ENCODE measurements at regions not wholly inside any gene's neighbourhood (a gene's known extent, or its start where the extent isn't known, plus 50 kb on each side); places are given as distances from the start of the nearest gene placed in this dataset.
"Not testable (repeated sequence)": the region's sequence is repeated elsewhere in the genome, so short reads cannot be mapped to it uniquely, and the experiment has no call there.

DNA sequence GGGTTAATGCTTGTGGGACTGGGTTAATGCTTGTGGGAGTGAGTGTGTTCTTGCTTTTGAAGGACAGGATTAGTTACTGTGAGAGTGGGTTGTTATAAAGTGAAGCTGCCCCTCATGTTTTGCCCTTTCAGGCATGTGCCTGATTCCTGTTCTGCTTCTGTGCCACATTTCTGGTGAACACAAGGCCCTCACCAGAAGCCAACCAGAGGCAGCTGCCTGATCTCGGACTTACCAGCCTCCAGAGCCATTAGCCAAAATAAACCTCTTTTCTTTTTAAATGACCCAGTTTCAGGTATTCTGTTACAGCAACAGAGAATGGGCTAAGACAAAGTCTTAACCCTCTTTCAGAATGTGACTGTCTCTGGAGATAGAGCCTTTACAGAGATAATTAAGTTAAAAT is 113.3 kb upstream of the TMTC4 start:
- no peak for DNase-seq (ENCODE audit: low read depth, low spot score)
- ChIA-PET CTCF (no interaction called here), POLR2A (no interaction called here)
- no peak overlapping the region for H3K4me3 ChIP-seq (ENCODE audit: low read depth, low read length)
- no peak for TF ChIP-seq CTCF (IDR thresholded peaks at IDR 0.05; ENCODE audit: insufficient read depth, low read length, missing control alignments)

- POLR2A ChIA-PET; CTCF ChIA-PET; H3K4me3 ChIP-seq (ENCODE audit: low read depth, low read length); DNase-seq (ENCODE audit: low read depth, low spot score): not testable (repeated sequence)
Observed at GRCh38 chr13:100776686-100777085, 102.1 kb upstream of the TMTC4 start.

DNA sequence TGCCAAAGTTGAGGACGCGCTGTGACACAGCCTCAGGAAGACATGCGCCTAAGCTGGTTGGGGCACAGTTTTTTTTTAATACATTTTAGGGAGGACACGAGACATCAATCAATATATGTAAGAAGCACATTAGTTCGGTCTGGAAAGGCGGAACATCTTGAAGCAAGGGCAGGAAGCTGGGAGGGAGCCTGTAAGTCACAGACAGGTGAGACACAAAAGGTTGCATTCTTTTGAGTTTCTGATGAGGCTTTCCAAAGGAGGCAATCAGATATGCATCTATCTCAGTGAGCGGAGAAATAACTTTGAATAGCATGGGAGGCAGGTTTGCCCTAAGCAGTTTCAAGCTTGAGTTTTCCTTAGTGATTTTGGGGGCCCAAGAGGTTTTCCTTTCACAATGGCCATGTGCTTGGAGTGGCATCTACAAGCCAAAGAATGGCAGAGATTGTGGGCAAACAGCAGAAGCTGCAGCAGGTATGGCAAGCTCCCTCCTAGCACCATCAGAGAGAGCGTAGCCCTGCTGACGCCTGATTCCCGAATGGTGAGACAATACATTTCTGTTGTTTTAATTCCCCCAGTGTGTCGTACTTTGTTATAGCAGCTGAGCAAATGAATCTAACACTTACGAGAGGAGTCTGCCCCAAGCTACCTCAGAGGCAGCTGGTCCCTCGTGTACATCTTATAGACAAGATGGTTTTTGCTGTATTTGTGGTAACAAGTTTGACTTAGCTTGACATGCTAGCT is 99.5 kb upstream of the TMTC4 start:
- no peak for TF ChIP-seq CTCF (IDR thresholded peaks at IDR 0.05; ENCODE audit: insufficient read depth, low read length, missing control alignments)
- H3K4me3 ChIP-seq (ENCODE audit: low read depth, low read length), result no peak overlapping the region
- POLR2A ChIA-PET, result no interaction called here
- CTCF ChIA-PET, result no interaction called here
- DNase-seq (ENCODE audit: low read depth, low spot score), result no peak

DNA sequence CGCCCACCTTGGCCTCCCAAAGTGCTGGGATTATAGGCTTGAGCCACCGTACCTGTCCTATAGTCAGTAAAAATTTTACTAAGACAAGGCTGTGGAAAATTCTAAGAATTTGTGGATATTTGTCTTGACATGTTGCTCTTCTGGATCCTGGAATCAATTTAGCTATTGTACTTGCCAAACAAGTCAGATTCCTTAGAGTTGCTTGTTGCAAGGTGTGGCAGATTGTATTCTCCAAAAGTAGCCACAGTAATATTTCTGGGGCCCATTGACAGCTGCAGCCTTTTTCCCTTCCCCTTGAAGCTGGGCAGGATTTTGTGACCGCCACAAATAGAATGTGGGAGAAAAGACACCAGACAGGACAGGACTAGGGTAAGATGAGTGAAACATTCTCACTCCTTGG is 98.8 kb upstream of the TMTC4 start:
- ChIA-PET POLR2A (no interaction called here), CTCF (no interaction called here)
- H3K4me3 ChIP-seq (ENCODE audit: low read depth, low read length), result no peak overlapping the region
- no peak for TF ChIP-seq CTCF (IDR thresholded peaks at IDR 0.05; ENCODE audit: insufficient read depth, low read length, missing control alignments)
- no peak for DNase-seq (ENCODE audit: low read depth, low spot score)

- ChIA-PET CTCF (no interaction called here), POLR2A (no interaction called here)
- no peak overlapping the region for H3K4me3 ChIP-seq (ENCODE audit: low read depth, low read length)
- DNase-seq (ENCODE audit: low read depth, low spot score), result no peak
- no peak for TF ChIP-seq CTCF (IDR thresholded peaks at IDR 0.05; ENCODE audit: insufficient read depth, low read length, missing control alignments)
Observed at GRCh38 chr13:100767192-100767591, 92.6 kb upstream of the TMTC4 start.

DNA sequence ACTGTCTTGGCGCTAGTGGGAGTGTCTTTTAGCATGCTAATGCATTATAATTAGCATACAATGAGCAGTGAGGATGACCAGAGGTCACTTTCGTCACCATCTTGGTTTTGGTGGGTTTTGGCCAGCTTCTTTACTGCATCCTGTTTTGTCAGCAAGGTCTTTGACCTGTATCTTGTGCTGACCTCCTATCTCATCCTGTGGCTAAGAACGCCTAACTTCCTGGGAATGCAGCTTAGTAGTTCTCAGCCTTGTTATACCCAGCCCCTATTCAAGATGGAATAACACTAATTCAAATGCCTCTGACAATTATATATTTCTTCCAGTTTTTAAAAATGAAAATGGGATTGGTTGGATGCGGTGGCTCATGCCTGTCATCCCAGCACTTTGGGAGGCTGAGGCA is 92.0 kb upstream of the TMTC4 start:
- CTCF ChIA-PET; H3K4me3 ChIP-seq (ENCODE audit: low read depth, low read length): not testable (repeated sequence)

DNA sequence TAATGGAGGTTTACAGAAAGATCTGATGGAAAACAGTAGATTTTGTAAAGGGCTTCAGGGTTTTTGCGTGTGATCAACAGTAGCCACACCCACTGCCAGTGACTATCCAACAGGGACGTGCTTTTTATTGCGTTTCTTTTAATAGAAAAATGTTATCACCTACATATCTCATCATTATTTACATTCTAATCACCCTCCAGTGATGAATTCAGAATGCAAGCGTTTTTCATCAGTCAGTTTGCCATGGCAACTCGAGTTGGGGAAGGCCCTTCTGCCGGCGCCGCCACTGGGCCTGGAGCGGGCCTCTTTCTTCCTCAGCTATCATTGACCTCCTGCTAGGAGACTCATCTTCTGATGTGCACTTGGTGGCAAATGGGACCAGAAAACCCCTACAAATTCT is 90.3 kb upstream of the TMTC4 start:
- POLR2A ChIA-PET, result no interaction called here
- CTCF ChIA-PET, result no interaction called here
- DNase-seq (ENCODE audit: low read depth, low spot score), result no peak
- TF ChIP-seq CTCF (IDR thresholded peaks at IDR 0.05; ENCODE audit: insufficient read depth, low read length, missing control alignments), result no peak
- H3K4me3 ChIP-seq (ENCODE audit: low read depth, low read length), result no peak overlapping the region

More for the DNA sequence above, 92.0 kb upstream of the TMTC4 start:
- DNase-seq (ENCODE audit: low read depth, low spot score); POLR2A ChIA-PET: not testable (repeated sequence)

GRCh38 chr13:100762126-100762525 is 87.5 kb upstream of the TMTC4 start:
- DNase-seq (ENCODE audit: low read depth, low spot score); POLR2A ChIA-PET; CTCF ChIA-PET; H3K4me3 ChIP-seq (ENCODE audit: low read depth, low read length): not testable (repeated sequence)

Data from AG04449 (cell line).